ENCODE measurements at regions not wholly inside any gene's neighbourhood (a gene's known extent, or its start where the extent isn't known, plus 50 kb on each side); places are given as distances from the start of the nearest gene placed in this dataset.

DNA sequence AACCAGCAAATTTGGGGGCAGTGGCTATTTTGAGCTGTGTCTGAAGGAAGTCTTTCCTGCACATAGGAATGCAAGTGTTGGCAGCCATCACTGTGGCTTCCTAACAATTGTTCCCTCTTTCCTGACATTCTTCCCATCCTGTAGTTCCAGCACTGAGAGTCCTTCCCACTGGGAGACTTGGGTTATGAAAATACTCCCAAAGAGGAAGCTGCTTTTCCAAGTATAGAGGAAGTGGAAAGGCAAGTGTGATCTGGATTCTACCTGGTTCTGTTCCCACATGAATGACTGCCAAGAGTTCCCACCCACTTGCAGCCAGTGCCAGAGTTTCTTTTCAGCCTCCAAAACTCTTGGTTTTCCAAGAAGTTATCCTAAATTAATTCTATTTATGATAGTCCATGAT is 98.5 kb upstream of the CD53 start:
- TF ChIP-seq CTCF (IDR thresholded peaks at IDR 0.05), result no peak
- intact Hi-C loops (cut with DNase I), result loop anchor here (5.0 kb wide), 1 partner anchor 142 kb away; no protein-coding TSS in a partner anchor
- no peak for DNase-seq

DNA sequence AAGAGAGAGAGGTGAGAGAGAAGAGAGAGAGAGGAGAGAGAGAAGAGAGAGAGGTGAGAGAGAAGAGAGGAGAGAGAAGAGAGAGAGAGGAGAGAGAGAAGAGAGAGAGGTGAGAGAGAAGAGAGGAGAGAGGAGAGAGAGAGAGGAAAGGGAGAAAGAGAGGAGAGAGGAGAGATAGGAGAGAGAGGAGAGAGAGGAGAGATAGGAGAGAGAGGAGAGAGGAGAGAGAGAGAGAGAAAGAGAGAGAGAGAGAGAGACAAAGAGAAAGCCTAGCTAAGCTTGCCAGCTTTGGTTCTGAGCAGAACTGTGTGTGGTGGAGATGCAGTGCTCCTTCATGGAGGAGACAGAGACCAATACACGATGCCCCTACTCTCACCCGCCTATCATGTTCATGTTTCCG is 99.1 kb upstream of the KCNA3 start:
- ATAC-seq, result no peak
- no peak for TF ChIP-seq CTCF (IDR thresholded peaks at IDR 0.05)
- Histone ChIP-seq H3K9me3 (no peaks in the 10 kb centered on the region), H3K27me3 (no peaks in the 10 kb centered on the region), H3K4me3 (no peak overlapping the region), H3K27ac (no peak overlapping the region), H3K4me1 (no peaks in the 10 kb centered on the region), H3K36me3 (no peaks in the 10 kb centered on the region)
- intact Hi-C loops (cut with DNase I), result loop anchor here (5.0 kb wide), 1 partner anchor 142 kb away; no protein-coding TSS in a partner anchor
- no peak for DNase-seq

More for the DNA sequence above, 98.5 kb upstream of the CD53 start:
- no peak overlapping the region for H3K4me3 ChIP-seq
- no peak for ATAC-seq
- no peaks in the 10 kb centered on the region for H3K27me3 ChIP-seq
- H3K27ac ChIP-seq, result no peak overlapping the region
- H3K36me3 ChIP-seq, result no peaks in the 10 kb centered on the region
- H3K9me3 ChIP-seq, result no peaks in the 10 kb centered on the region
- no peaks in the 10 kb centered on the region for H3K4me1 ChIP-seq

- H3K36me3 ChIP-seq, result no peaks in the 10 kb centered on the region
- intact Hi-C loops (cut with DNase I), result loop anchor here (5.0 kb wide), 1 partner anchor 139 kb away; no protein-coding TSS in a partner anchor
- no peak overlapping the region for H3K4me3 ChIP-seq
- no peaks in the 10 kb centered on the region for H3K27me3 ChIP-seq
- no peaks in the 10 kb centered on the region for H3K9me3 ChIP-seq
- no peak for TF ChIP-seq CTCF (IDR thresholded peaks at IDR 0.05)
- ATAC-seq (no peak), DNase-seq (no peak)
- H3K4me1 ChIP-seq, result no peaks in the 10 kb centered on the region
- H3K27ac ChIP-seq, result no peak overlapping the region
These were observed 96.7 kb upstream of the KCNA3 start for GRCh38 chr1:110771245-110772022.

- intact Hi-C loops (cut with DNase I), result loop anchor here (5.0 kb wide), 1 partner anchor 139 kb away; no protein-coding TSS in a partner anchor
- no peaks in the 10 kb centered on the region for H3K27me3 ChIP-seq
- H3K27ac ChIP-seq, result no peak overlapping the region
- no peaks in the 10 kb centered on the region for H3K36me3 ChIP-seq
- no peak for TF ChIP-seq CTCF (IDR thresholded peaks at IDR 0.05)
- no peaks in the 10 kb centered on the region for H3K9me3 ChIP-seq
- no peak for DNase-seq
- no peak overlapping the region for H3K4me3 ChIP-seq
- peak; percentile 24 for ATAC-seq
- no peaks in the 10 kb centered on the region for H3K4me1 ChIP-seq
These were observed 96.1 kb upstream of the KCNA3 start for GRCh38 chr1:110770832-110771231.

DNA sequence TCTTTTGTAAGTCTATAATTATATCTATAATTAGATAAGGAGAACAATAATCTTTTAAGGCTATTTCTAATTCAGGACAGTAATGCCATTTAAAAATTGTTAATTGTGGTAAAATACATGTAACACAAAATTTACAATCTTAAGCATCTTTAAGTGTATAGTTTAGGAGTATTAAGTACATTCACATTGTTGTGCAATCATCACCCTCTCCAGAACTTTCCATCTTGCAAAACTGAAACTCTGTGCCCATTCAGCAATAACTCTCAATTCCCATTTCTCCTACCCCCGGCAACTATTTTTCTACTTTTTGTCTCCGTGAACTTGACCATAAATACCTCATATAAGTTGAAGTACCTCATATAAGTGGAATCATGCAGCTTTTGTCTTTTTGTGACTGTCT is 93.9 kb upstream of the KCNA3 start:
- H3K4me3 ChIP-seq, result no peak overlapping the region
- no peak overlapping the region for H3K27ac ChIP-seq
- no peak for ATAC-seq
- no peaks in the 10 kb centered on the region for H3K4me1 ChIP-seq
- H3K27me3 ChIP-seq, result no peaks in the 10 kb centered on the region
- intact Hi-C loops (cut with DNase I), result no loop called here
- no peak for TF ChIP-seq CTCF (IDR thresholded peaks at IDR 0.05)
- DNase-seq, result no peak
- no peaks in the 10 kb centered on the region for H3K9me3 ChIP-seq
- no peaks in the 10 kb centered on the region for H3K36me3 ChIP-seq
